GM13976 (cell line): ENCODE measurements at regions not wholly inside any gene's neighbourhood (a gene's known extent, or its start where the extent isn't known, plus 50 kb on each side); places are given as distances from the start of the nearest gene placed in this dataset.

Experiments
- DNase-seq: peaks from one replicate; pipeline ENCODE4 v3.0.0; 2012; ENCODE audit warnings: low spot score
- CTCF ChIP-seq: IDR thresholded peaks from 2 replicates; pipeline ENCODE4 v1.5.1; 2012; ENCODE audit warnings: borderline replicate concordance, mild to moderate bottlenecking; ENCODE audit not compliant: insufficient read depth; ENCODE audit errors: extremely low read depth, missing control alignments, control extremely low read depth
- in situ Hi-C: fragments of 300-500 bp; cut with MboI; formaldehyde crosslinking; loops from one replicate; pipeline ENCODE4 v1.12.0; 2022; ENCODE audit warnings: low sequenced_read_pairs, mixed read lengths, inconsistent platforms; ENCODE audit not compliant: unreplicated experiment

GRCh38 chr4:111274486-111274885 lies 651.6 kb upstream of the PITX2 start:
- TF ChIP-seq CTCF: no peak
- no peak for DNase-seq
- in situ Hi-C loops: no loop called here

GRCh38 chr4:111281219-111281618 lies 658.3 kb upstream of the PITX2 start:
- no peak for TF ChIP-seq CTCF
- in situ Hi-C loops: loop anchor here (25.0 kb wide), 1 partner anchor 644 kb away; no protein-coding TSS in a partner anchor
- no peak for DNase-seq

GRCh38 chr4:111282035-111282434 lies 659.2 kb upstream of the PITX2 start:
- no peak for DNase-seq
- in situ Hi-C loops: loop anchor here (25.0 kb wide), 1 partner anchor 645 kb away; no protein-coding TSS in a partner anchor
- no peak for TF ChIP-seq CTCF

- peak; percentile 46 for DNase-seq
- peak; percentile 82 for TF ChIP-seq CTCF
- in situ Hi-C loops: loop anchor here (25.0 kb wide), 1 partner anchor 646 kb away; no protein-coding TSS in a partner anchor
Measured at GRCh38 chr4:111283066-111283677, 660.3 kb upstream of the PITX2 start.

GRCh38 chr4:111296466-111296865 lies 673.6 kb upstream of the PITX2 start:
- no peak for TF ChIP-seq CTCF
- in situ Hi-C loops: loop anchor here (25.0 kb wide), 1 partner anchor 659 kb away; no protein-coding TSS in a partner anchor
- no peak for DNase-seq

GRCh38 chr4:111303806-111304205 lies 680.9 kb upstream of the PITX2 start:
- no peak for TF ChIP-seq CTCF
- no peak for DNase-seq
- in situ Hi-C loops: no loop called here
